ENCODE measurements at regions not wholly inside any gene's neighbourhood (a gene's known extent, or its start where the extent isn't known, plus 50 kb on each side); places are given as distances from the start of the nearest gene placed in this dataset.

GRCh38 chr6:74253261-74253660 lies 557.3 kb downstream of the CD109 start:
- TF ChIP-seq CTCF (IDR thresholded peaks at IDR 0.05) (no peak), POLR2A (IDR thresholded peaks at IDR 0.05) (no peak)
